ENCODE measurements at regions not wholly inside any gene's neighbourhood (a gene's known extent, or its start where the extent isn't known, plus 50 kb on each side); places are given as distances from the start of the nearest gene placed in this dataset.

DNA sequence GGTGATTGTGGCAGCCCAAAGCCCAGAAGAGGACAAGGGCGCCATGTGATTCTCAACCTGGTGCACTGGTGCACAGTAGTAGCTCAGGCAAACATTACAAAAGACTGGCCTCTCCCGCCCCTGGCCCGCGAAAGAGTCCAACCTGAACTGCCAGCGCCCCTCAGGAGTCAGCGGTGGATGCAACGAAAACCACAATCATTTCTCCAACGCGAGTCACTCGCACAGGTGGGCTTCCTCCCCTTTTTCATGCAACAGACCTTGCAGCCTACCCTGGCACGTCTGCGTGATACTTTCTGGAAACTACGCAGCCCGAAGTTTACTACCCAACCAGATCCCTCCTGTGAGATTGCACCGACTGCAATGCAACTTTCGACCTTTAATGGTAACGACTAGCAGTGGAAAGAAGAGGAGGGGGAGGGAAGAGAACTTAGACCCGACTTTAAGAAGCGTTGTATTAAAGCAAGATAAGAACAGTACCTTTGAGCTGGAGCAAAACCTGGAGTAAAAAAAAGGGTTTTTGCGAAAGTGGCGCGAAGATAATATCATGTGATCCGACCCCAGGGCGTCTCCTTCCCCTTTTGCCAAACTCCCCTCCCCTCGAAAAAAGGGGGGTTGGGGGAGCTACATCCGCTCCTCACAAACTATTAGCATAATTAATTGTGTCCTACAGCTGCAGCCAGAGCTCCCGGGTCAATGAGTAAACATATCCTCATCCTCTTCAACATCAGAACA, 63.3 kb upstream of the CCDC160 start:
- DNase-seq: no peak

DNA sequence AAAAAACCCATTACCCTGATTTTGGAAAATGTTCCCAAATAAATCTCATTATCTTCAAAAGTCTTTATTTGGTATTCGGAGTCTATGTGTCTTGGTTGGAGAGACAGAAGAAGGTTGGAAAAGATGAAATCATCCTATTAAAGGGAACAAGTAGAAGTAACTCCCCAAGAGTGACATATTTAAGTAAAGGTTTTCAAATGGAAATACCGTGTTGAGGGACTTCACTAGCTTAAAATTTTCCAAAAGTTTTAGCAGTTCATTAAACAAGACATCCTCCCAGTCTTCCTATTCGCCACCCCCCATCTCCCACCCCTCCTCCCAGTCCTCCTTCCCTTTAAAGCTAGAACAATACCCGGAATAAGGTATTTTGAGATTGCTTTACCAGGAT, 62.7 kb upstream of the CCDC160 start:
- no peak for DNase-seq

DNA sequence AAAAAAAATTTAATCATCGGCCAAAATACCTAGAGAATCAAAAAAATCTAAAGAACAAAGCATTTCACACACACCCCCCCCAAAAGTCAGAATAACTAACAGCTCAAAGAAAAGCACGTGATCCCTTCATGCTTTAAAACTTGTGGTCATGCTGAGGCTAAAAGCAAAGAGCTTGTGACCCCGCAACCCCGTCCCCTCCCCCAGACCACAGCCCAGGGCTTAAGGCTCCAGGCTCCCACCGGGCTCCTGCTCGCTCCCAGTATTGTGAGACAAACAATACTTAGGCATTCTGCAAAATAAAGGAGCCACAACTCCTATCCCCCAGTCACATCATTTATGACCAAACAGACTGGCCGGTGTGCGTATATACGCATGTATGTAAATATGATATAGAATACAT, 62.1 kb upstream of the CCDC160 start:
- DNase-seq: no peak

DNA sequence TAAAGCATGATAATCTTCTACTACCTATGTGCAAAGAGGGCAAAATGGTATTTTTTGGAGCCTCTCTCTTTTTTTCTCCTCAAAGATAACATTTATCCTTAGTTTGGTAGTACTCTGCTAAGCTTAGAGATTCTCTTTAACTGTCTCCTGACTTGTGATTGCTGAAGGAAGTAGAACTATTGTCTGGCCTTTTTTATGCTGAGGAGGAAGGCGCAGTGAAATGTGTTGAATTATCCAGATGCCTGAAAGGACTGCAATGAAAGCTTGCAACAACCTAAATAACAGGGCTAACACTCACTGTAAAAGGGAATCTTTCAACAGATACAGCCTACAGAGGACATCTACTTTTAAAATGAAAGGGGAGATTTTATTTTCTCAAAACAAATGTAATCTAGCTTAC, 59.5 kb upstream of the CCDC160 start:
- DNase-seq: no peak

DNA sequence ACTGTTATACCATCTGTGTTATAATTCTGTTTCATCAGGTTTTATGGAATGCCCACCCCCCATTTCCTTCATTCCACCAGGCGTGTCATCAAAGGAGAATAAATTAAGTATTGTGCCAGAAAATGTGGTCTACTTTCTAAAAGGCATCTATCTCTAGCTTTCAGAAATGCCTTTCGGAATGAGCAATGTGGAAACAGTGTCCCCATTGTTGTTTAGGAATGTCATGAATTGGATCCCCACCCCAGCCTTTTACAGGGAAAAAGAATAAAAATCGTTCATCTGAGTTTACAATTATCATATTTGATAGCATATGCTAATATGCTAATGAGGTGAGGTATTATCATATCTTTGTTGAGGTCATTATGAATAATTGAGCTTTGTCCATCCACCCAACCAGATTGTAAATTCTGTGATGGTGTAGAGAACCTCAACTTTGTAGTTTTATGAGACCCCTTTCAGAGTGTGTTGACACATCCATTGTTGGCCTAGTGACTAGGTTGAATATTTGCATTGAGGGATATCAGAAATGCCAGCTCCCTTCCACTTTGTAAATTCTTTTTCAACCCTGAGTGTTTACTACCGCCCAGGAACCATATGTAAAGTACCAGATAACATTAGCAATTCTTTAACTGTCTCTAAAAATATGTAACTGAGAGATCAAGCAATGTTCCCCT, 56.2 kb upstream of the CCDC160 start:
- DNase-seq: no peak

DNA sequence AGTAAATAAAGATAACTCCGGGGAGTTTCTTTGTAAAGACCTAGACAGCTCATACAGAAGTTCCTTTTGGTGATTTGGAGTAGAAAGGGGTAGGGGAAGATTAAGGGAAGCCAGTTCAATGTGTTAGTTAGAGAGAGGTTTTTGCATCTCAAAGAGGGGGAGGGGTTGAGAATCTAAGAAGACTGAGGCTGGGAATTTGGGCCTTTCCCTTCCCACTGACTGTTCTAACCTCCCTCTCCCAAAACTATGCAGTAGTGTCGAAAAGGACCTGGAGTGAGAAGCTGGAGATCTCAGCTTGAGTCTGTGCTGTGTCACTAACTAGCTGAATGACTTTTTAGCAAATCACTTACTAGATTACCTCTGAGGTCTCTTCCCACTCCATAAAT, 55.7 kb upstream of the CCDC160 start:
- no peak for DNase-seq

DNA sequence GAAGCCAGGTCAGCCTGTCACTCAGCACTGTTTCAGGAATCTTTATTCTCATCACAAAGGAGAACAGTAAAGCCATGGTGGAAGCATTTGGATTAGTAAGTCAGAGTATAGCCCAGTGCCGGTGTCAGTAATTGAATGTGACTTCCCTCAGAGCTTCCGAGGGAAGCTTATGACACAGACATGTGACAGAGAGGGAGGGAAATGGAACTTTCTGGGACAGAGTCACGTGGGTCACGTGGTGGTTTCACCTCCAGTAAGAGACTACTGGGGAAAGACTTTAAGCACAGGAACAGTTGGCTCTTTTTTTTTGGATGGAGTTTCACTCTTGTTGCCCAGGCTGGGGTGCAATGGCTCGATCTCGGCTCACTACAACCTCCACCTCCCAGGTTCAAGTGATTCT, 53.3 kb upstream of the CCDC160 start:
- DNase-seq: no peak

DNA sequence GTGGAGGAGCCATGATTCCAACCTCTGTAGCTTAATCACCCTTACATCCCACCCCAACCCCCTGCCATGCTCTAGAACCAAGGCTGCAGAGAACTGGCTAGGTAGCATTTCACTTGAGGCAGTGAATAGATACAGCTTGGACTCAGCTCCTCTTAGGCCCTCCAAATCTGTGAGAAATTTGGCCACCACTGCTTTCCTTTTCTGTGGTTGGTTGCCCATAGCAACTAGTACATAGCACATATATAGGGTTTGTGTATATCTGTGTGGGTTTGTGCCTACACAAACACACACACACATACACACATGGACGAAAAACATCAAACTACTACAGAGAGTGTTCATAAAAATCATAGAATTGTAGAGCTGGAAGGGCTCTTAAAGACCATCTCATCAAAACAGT, 52.0 kb upstream of the CCDC160 start:
- DNase-seq: no peak

DNA sequence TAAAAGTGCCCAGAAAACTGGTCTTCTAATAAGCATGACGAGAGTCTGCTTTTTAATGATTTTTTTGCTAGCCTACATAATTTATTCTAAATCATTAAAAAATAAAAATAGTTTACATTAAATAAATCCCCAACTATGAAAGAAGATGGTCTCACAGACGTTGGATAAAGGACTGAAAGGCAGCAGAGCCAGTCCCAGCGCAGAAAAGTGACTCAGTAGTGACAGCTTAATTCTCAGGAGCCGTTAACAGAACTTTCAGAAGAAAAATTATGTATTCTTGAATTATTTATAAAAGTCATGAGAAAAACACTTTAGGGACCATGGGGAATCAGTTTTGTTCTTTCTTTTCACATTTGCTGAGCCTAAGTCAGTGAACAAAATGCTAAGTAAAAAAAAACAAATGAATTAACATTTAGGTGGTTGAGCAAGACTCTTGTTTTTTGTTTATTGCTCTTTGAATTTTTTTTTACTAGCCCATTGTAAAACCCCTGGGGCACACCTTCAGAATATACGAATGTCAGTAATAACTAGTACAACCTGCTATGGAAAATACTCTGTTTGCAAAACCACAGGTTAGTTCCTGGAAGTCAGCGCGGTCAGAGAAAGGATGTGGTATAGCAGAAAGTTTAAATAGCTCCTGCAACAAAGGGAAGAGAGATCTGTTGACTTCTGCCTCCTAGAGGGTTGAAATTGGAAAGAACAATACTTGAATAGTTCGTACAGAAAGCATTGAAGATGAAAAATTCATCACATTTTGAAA, 50.4 kb upstream of the CCDC160 start:
- DNase-seq: no peak

Data from NCI-H748 treated with DMSO at 0.1 percent for 48 hours (cell line).